ENCODE measurements at regions not wholly inside any gene's neighbourhood (a gene's known extent, or its start where the extent isn't known, plus 50 kb on each side); places are given as distances from the start of the nearest gene placed in this dataset.

GRCh38 chrX:115989686-115990085, 180.9 kb upstream of the AGTR2 start:
- Histone ChIP-seq H3K36me3 (replicated peaks in 1 of 2; ENCODE audit: control extremely low read depth in 1 of 2, control insufficient read depth in 1 of 2, extremely low read depth in 1 of 2, insufficient read depth in 2 of 2, low read length in 1 of 2) (no peaks in the 10 kb centered on the region), H3K79me2 (ENCODE audit: control insufficient read depth, insufficient read depth, low read length) (no peaks in the 10 kb centered on the region), H3K27me3 (replicated peaks in 1 of 4; ENCODE audit: control extremely low read depth in 1 of 4, control insufficient read depth in 3 of 4, insufficient read depth in 4 of 4, low read length in 3 of 4) (no peaks in the 10 kb centered on the region), H3K27ac (ENCODE audit: low read length in 2 of 2) (no peak overlapping the region), H3K9me3 (ENCODE audit: control extremely low read depth in 1 of 3, control insufficient read depth in 2 of 3, insufficient read depth in 1 of 3, low read length in 2 of 3) (no peaks in the 10 kb centered on the region), H2AFZ (ENCODE audit: insufficient read depth, low read depth, low read length, poor library complexity, severe bottlenecking) (no peak overlapping the region), H3K4me2 (replicated peaks; ENCODE audit: low read depth, low read length, poor library complexity, severe bottlenecking) (no peak overlapping the region), H3K4me1 (ENCODE audit: control insufficient read depth in 2 of 2, insufficient read depth in 2 of 2, low read length in 2 of 2) (no peaks in the 10 kb centered on the region), H3K4me3 (ENCODE audit: control extremely low read depth in 1 of 5, extremely low read depth in 1 of 5, insufficient read depth in 1 of 5, low read depth in 2 of 5, low read length in 4 of 5) (no peak overlapping the region), H3K9ac (ENCODE audit: low read length) (no peak overlapping the region), H4K20me1 (ENCODE audit: control insufficient read depth, insufficient read depth, low read length, poor library complexity, severe bottlenecking) (no peaks in the 10 kb centered on the region)
- Mint-ChIP-seq H3K27ac (no peak overlapping the region), H3K27me3 (no peaks in the 10 kb centered on the region), H3K4me3 (no peak overlapping the region), H3K4me1 (no peaks in the 10 kb centered on the region), H3K9me3 (ENCODE audit: insufficient read depth) (no peaks in the 10 kb centered on the region)
- ChIA-PET CTCF (no interaction called here), POLR2A (no interaction called here)
- DNase-seq: no peak
- no peak for ATAC-seq (ENCODE audit: low read depth)
- no peak for TF ChIP-seq EZH2 (IDR thresholded peaks at IDR 0.05; ENCODE audit: borderline replicate concordance, insufficient read depth, low read depth, low read length, poor library complexity, severe bottlenecking)
- no peak for TF ChIP-seq CTCF (IDR thresholded peaks at IDR 0.05)
- WGBS (ENCODE audit: insufficient coverage): no CpG with 5 or more reads among the region's 1 CpG
- intact Hi-C loops (cut with micrococcal nuclease): no loop called here

- no peaks in the 10 kb centered on the region for H3K27me3 Mint-ChIP-seq
- H3K9me3 ChIP-seq (ENCODE audit: control extremely low read depth in 1 of 3, control insufficient read depth in 2 of 3, insufficient read depth in 1 of 3, low read length in 2 of 3): no peaks in the 10 kb centered on the region
- ATAC-seq (ENCODE audit: low read depth): no peak
- H3K36me3 ChIP-seq (replicated peaks in 1 of 2; ENCODE audit: control extremely low read depth in 1 of 2, control insufficient read depth in 1 of 2, extremely low read depth in 1 of 2, insufficient read depth in 2 of 2, low read length in 1 of 2): no peaks in the 10 kb centered on the region
- peaks cover 11% of the 10 kb centered on the region for H3K9me3 Mint-ChIP-seq (ENCODE audit: insufficient read depth)
- H2AFZ ChIP-seq (ENCODE audit: insufficient read depth, low read depth, low read length, poor library complexity, severe bottlenecking): no peak overlapping the region
- ChIA-PET CTCF (no interaction called here), POLR2A (no interaction called here)
- no peaks in the 10 kb centered on the region for H3K4me1 ChIP-seq (ENCODE audit: control insufficient read depth in 2 of 2, insufficient read depth in 2 of 2, low read length in 2 of 2)
- TF ChIP-seq EZH2 (IDR thresholded peaks at IDR 0.05; ENCODE audit: borderline replicate concordance, insufficient read depth, low read depth, low read length, poor library complexity, severe bottlenecking): no peak
- no peak for TF ChIP-seq CTCF (IDR thresholded peaks at IDR 0.05)
- H4K20me1 ChIP-seq (ENCODE audit: control insufficient read depth, insufficient read depth, low read length, poor library complexity, severe bottlenecking): no peaks in the 10 kb centered on the region
- H3K79me2 ChIP-seq (ENCODE audit: control insufficient read depth, insufficient read depth, low read length): no peaks in the 10 kb centered on the region
- peaks cover 9% of the 10 kb centered on the region for H3K4me1 Mint-ChIP-seq
- no peak overlapping the region for H3K4me3 Mint-ChIP-seq
- H3K9ac ChIP-seq (ENCODE audit: low read length): no peak overlapping the region
- H3K27ac Mint-ChIP-seq: no peak overlapping the region
- H3K4me3 ChIP-seq (ENCODE audit: control extremely low read depth in 1 of 5, extremely low read depth in 1 of 5, insufficient read depth in 1 of 5, low read depth in 2 of 5, low read length in 4 of 5): no peak overlapping the region
- no CpG with 5 or more reads among the region's 1 CpG for WGBS (ENCODE audit: insufficient coverage)
- DNase-seq: no peak
- intact Hi-C loops (cut with micrococcal nuclease): no loop called here
- H3K4me2 ChIP-seq (replicated peaks; ENCODE audit: low read depth, low read length, poor library complexity, severe bottlenecking): no peak overlapping the region
- no peak overlapping the region for H3K27ac ChIP-seq (ENCODE audit: low read length in 2 of 2)
- H3K27me3 ChIP-seq (replicated peaks in 1 of 4; ENCODE audit: control extremely low read depth in 1 of 4, control insufficient read depth in 3 of 4, insufficient read depth in 4 of 4, low read length in 3 of 4): no peaks in the 10 kb centered on the region
These were observed 161.2 kb upstream of the AGTR2 start for GRCh38 chrX:116009346-116009745.
